ENCODE measurements at regions not wholly inside any gene's neighbourhood (a gene's known extent, or its start where the extent isn't known, plus 50 kb on each side); places are given as distances from the start of the nearest gene placed in this dataset.
"Not testable (repeated sequence)": the region's sequence is repeated elsewhere in the genome, so short reads cannot be mapped to it uniquely, and the experiment has no call there.

- DNase-seq: no peak
These were observed 198.7 kb upstream of the PTBP2 start for GRCh38 chr1:96522927-96523326.

- no peak for DNase-seq
These were observed 197.5 kb upstream of the PTBP2 start for GRCh38 chr1:96524100-96524499.

GRCh38 chr1:96525657-96526557, 195.7 kb upstream of the PTBP2 start:
- DNase-seq: no peak

GRCh38 chr1:96528672-96529071, 192.9 kb upstream of the PTBP2 start:
- DNase-seq: not testable (repeated sequence)

- no peak for DNase-seq
These were observed 187.8 kb upstream of the PTBP2 start for GRCh38 chr1:96533820-96534219.

GRCh38 chr1:96536581-96536980, 185.0 kb upstream of the PTBP2 start:
- DNase-seq: no peak

- DNase-seq: no peak
These were observed 183.4 kb upstream of the PTBP2 start for GRCh38 chr1:96538111-96538641.

- no peak for DNase-seq
These were observed 182.7 kb upstream of the PTBP2 start for GRCh38 chr1:96538883-96539282.

GRCh38 chr1:96541491-96541890, 180.1 kb upstream of the PTBP2 start:
- DNase-seq: no peak

GRCh38 chr1:96544051-96544830, 177.3 kb upstream of the PTBP2 start:
- DNase-seq: no peak

- DNase-seq: no peak
These were observed 176.8 kb upstream of the PTBP2 start for GRCh38 chr1:96544831-96545221.

GRCh38 chr1:96545935-96546656, 175.5 kb upstream of the PTBP2 start:
- no peak for DNase-seq

- DNase-seq: no peak
These were observed 171.5 kb upstream of the PTBP2 start for GRCh38 chr1:96550061-96550460.

- no peak for DNase-seq
These were observed 169.1 kb upstream of the PTBP2 start for GRCh38 chr1:96552451-96552850.

- no peak for DNase-seq
These were observed 167.8 kb upstream of the PTBP2 start for GRCh38 chr1:96553811-96554210.

- DNase-seq: no peak
These were observed 167.2 kb upstream of the PTBP2 start for GRCh38 chr1:96554364-96554763.

- DNase-seq: no peak
These were observed 164.2 kb upstream of the PTBP2 start for GRCh38 chr1:96557336-96557735.

- no peak for DNase-seq
These were observed 162.9 kb upstream of the PTBP2 start for GRCh38 chr1:96558635-96559034.

GRCh38 chr1:96559181-96559580, 162.4 kb upstream of the PTBP2 start:
- DNase-seq: no peak

GRCh38 chr1:96559707-96560596, 161.6 kb upstream of the PTBP2 start:
- DNase-seq: no peak

- DNase-seq: no peak
These were observed 159.5 kb upstream of the PTBP2 start for GRCh38 chr1:96562094-96562493.

GRCh38 chr1:96564401-96564800, 157.2 kb upstream of the PTBP2 start:
- not testable (repeated sequence) for DNase-seq
